ENCODE measurements at regions not wholly inside any gene's neighbourhood (a gene's known extent, or its start where the extent isn't known, plus 50 kb on each side); places are given as distances from the start of the nearest gene placed in this dataset.

DNA sequence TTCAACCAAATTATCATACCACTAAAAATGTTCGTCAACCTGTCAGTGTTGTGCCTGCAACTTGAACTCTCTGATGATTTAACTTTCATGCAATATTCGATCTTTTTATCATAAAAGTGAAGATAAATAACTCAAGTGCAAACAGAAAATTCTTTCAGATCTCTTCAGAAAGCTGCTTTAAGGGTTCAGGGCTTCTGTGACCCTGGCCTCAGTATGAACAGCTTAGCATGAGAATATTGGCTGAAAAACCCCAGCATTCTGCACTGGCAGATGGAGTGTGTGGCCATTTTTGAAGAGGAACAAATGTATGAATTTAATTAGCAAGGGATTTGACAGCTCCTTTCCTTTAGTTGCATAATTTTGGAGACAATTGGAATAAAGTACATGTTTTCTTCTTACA, 851.4 kb upstream of the SOX11 start:
- no peak overlapping the region for H3K27ac ChIP-seq (ENCODE audit: low read depth, low read length)
- DNase-seq (ENCODE audit: low read depth, low spot score) (no peak), ATAC-seq (no peak)
- H3K9me3 ChIP-seq (ENCODE audit: control insufficient read depth in 1 of 2, insufficient read depth in 1 of 2, low read depth in 1 of 2, low read length in 2 of 2), result peaks cover 8 to 25% of the 10 kb centered on the region in 2 experiments; a peak in 2 of 4 replicates
- no peaks in the 10 kb centered on the region for H3K79me2 ChIP-seq (ENCODE audit: insufficient read depth, low read length)
- BruUV-seq (replicated peaks), result no TSS peak
- ChIA-PET POLR2A (no interaction called here), RAD21 (ENCODE audit: low non-redundant PET in 1 of 2, low total read pairs in 2 of 2, uncharacterized antibody in 2 of 2, unreplicated experiment in 2 of 2) (no interaction called here), CTCF (no interaction called here)
- H2AFZ ChIP-seq (ENCODE audit: low read depth, low read length, poor library complexity, severe bottlenecking), result no peak overlapping the region
- no peak for TF ChIP-seq EZH2phosphoT487 (IDR thresholded peaks at IDR 0.05; ENCODE audit: borderline replicate concordance)
- no peak for TF ChIP-seq ELF1 (IDR thresholded peaks at IDR 0.05; ENCODE audit: borderline replicate concordance, low read depth)
- TF ChIP-seq EZH2 (IDR thresholded peaks at IDR 0.05), result no peak
- no peak for TF ChIP-seq YY1 (IDR thresholded peaks at IDR 0.05; ENCODE audit: extremely low read depth, insufficient replicate concordance, low read depth, low read length)
- TF ChIP-seq CBX3 (IDR thresholded peaks at IDR 0.05; ENCODE audit: low read depth), result no peak
- TF ChIP-seq SIN3A (IDR thresholded peaks at IDR 0.05; ENCODE audit: low read depth), result no peak
- no peaks in the 10 kb centered on the region for H3K4me1 ChIP-seq (ENCODE audit: control insufficient read depth in 1 of 2, insufficient read depth in 2 of 2, low read length in 2 of 2)
- intact Hi-C loops (cut with micrococcal nuclease), result no loop called here
- H3K4me3 ChIP-seq (replicated peaks in 1 of 2; ENCODE audit: low read depth in 1 of 2, low read length in 2 of 2), result no peak overlapping the region
- no peak overlapping the region for H3K9ac ChIP-seq (ENCODE audit: low read length)
- no peak overlapping the region for H3K4me2 ChIP-seq (ENCODE audit: low read length)
- H3K27me3 ChIP-seq (ENCODE audit: insufficient read depth, low read length), result no peaks in the 10 kb centered on the region
- H3K36me3 ChIP-seq (ENCODE audit: control insufficient read depth in 1 of 2, insufficient read depth in 2 of 2, low read length in 2 of 2), result no peaks in the 10 kb centered on the region
- H4K20me1 ChIP-seq (ENCODE audit: insufficient read depth), result no peaks in the 10 kb centered on the region
- H3K9me2 ChIP-seq (ENCODE audit: insufficient read depth), result no peaks in the 10 kb centered on the region

DNA sequence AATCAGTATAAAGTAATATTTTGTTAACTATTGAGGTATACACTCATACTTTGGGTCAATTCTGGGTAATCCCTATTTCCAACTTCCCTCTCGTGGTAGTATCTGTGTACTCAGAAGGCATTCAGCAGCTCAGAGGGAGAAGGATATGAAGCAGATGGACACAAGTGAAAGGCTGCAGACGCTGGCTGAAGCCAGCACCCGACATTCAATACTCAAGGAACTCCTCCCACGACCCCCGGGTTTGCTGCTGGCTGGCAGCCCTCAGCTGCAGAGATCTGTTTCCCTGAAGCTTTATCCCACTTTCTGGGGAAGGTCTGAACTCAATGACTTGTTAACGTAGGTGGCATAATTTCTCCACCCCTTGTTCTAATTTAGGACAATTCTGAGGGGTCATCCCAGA, 847.3 kb upstream of the SOX11 start:
- Histone ChIP-seq H2AFZ (ENCODE audit: low read depth, low read length, poor library complexity, severe bottlenecking) (no peak overlapping the region), H3K27me3 (ENCODE audit: insufficient read depth, low read length) (no peaks in the 10 kb centered on the region), H3K9ac (ENCODE audit: low read length) (no peak overlapping the region), H3K4me1 (ENCODE audit: control insufficient read depth in 1 of 2, insufficient read depth in 2 of 2, low read length in 2 of 2) (no peaks in the 10 kb centered on the region), H4K20me1 (ENCODE audit: insufficient read depth) (no peaks in the 10 kb centered on the region), H3K9me3 (ENCODE audit: control insufficient read depth in 1 of 2, insufficient read depth in 1 of 2, low read depth in 1 of 2, low read length in 2 of 2) (peaks cover 19 to 31% of the 10 kb centered on the region in 2 experiments; a peak in 2 of 4 replicates), H3K4me3 (replicated peaks in 1 of 2; ENCODE audit: low read depth in 1 of 2, low read length in 2 of 2) (no peak overlapping the region), H3K4me2 (ENCODE audit: low read length) (no peak overlapping the region), H3K9me2 (ENCODE audit: insufficient read depth) (no peaks in the 10 kb centered on the region), H3K79me2 (ENCODE audit: insufficient read depth, low read length) (no peaks in the 10 kb centered on the region), H3K36me3 (ENCODE audit: control insufficient read depth in 1 of 2, insufficient read depth in 2 of 2, low read length in 2 of 2) (no peaks in the 10 kb centered on the region), H3K27ac (ENCODE audit: low read depth, low read length) (no peak overlapping the region)
- BruUV-seq (replicated peaks), result no TSS peak
- TF ChIP-seq EZH2phosphoT487 (IDR thresholded peaks at IDR 0.05; ENCODE audit: borderline replicate concordance) (no peak), POLR2AphosphoS5 (IDR thresholded peaks at IDR 0.05; ENCODE audit: low read depth, low read length) (no peak)
- intact Hi-C loops (cut with micrococcal nuclease), result no loop called here
- ATAC-seq (no peak), DNase-seq (ENCODE audit: low read depth, low spot score) (no peak)
- ChIA-PET POLR2A (no interaction called here), CTCF (no interaction called here), RAD21 (ENCODE audit: low non-redundant PET in 1 of 2, low total read pairs in 2 of 2, uncharacterized antibody in 2 of 2, unreplicated experiment in 2 of 2) (no interaction called here)
